B cell (primary cell): ENCODE measurements at regions not wholly inside any gene's neighbourhood (a gene's known extent, or its start where the extent isn't known, plus 50 kb on each side); places are given as distances from the start of the nearest gene placed in this dataset.
"Not testable (repeated sequence)": the region's sequence is repeated elsewhere in the genome, so short reads cannot be mapped to it uniquely, and the experiment has no call there.

Source experiments
- CTCF ChIP-seq: fragments of 200-600 bp; IDR thresholded peaks from one replicate; pipeline ENCODE4 v1.8.0; 2022; ENCODE audit warnings: antibody characterized with exemption, mild to moderate bottlenecking
- EZH2 ChIP-seq: IDR thresholded peaks from 2 replicates; pipeline ENCODE4 v1.6.1; 2012; ENCODE audit warnings: borderline replicate concordance, low read depth, mild to moderate bottlenecking, moderate library complexity, low read length; ENCODE audit not compliant: insufficient read depth, poor library complexity, severe bottlenecking

GRCh38 chr17:43304792-43305191 is 71.0 kb upstream of the RNU2-1 start:
- not testable (repeated sequence) for TF ChIP-seq CTCF, EZH2
